HG03039 (cell line): ENCODE measurements at regions not wholly inside any gene's neighbourhood (a gene's known extent, or its start where the extent isn't known, plus 50 kb on each side); places are given as distances from the start of the nearest gene placed in this dataset.

Experiments
- ATAC-seq: cut with Tn5 transposase; IDR thresholded peaks from one replicate; pipeline ENCODE4 v1.9.1; 2021; ENCODE audit warnings: mild to moderate bottlenecking, moderate library complexity; ENCODE audit not compliant: unreplicated experiment

GRCh38 chr11:32200136-32200847 lies 109.4 kb downstream of the RCN1 start:
- no peak for ATAC-seq

GRCh38 chr11:32204751-32205150 lies 113.9 kb downstream of the RCN1 start:
- ATAC-seq: no peak

GRCh38 chr11:32210556-32210955 lies 119.7 kb downstream of the RCN1 start:
- ATAC-seq: no peak

- ATAC-seq: no peak
Measured at GRCh38 chr11:32213223-32213622, 122.3 kb downstream of the RCN1 start.

GRCh38 chr11:32215157-32215556 lies 124.3 kb downstream of the RCN1 start:
- ATAC-seq: no peak

GRCh38 chr11:32216749-32217148 lies 125.9 kb downstream of the RCN1 start:
- ATAC-seq: no peak

- ATAC-seq: no peak
Measured at GRCh38 chr11:32219320-32219719, 128.4 kb downstream of the RCN1 start.

GRCh38 chr11:32221476-32222032 lies 130.7 kb downstream of the RCN1 start:
- no peak for ATAC-seq

- ATAC-seq: no peak
Measured at GRCh38 chr11:32224580-32224979, 133.7 kb downstream of the RCN1 start.

GRCh38 chr11:32225571-32226285 lies 134.9 kb downstream of the RCN1 start:
- ATAC-seq: no peak

GRCh38 chr11:32226480-32226879 lies 135.6 kb downstream of the RCN1 start:
- no peak for ATAC-seq

- ATAC-seq: no peak
Measured at GRCh38 chr11:32229576-32230240, 138.8 kb downstream of the RCN1 start.

- ATAC-seq: peak; percentile 82
Measured at GRCh38 chr11:32231909-32232493, 141.1 kb downstream of the RCN1 start.

GRCh38 chr11:32232516-32232915 lies 141.6 kb downstream of the RCN1 start:
- no peak for ATAC-seq

- no peak for ATAC-seq
Measured at GRCh38 chr11:32233276-32233675, 142.4 kb downstream of the RCN1 start.

GRCh38 chr11:32233928-32234327 lies 143.1 kb downstream of the RCN1 start:
- no peak for ATAC-seq

- no peak for ATAC-seq
Measured at GRCh38 chr11:32244453-32244852, 153.6 kb downstream of the RCN1 start.

GRCh38 chr11:32253706-32254105 lies 162.8 kb downstream of the RCN1 start:
- no peak for ATAC-seq

- no peak for ATAC-seq
Measured at GRCh38 chr11:32255841-32256240, 165.0 kb downstream of the RCN1 start.

- ATAC-seq: no peak
Measured at GRCh38 chr11:32256466-32256865, 165.6 kb downstream of the RCN1 start.

- peak; percentile 81 for ATAC-seq
Measured at GRCh38 chr11:32259641-32260081, 168.8 kb downstream of the RCN1 start.
